ENCODE measurements at regions not wholly inside any gene's neighbourhood (a gene's known extent, or its start where the extent isn't known, plus 50 kb on each side); places are given as distances from the start of the nearest gene placed in this dataset.

DNA sequence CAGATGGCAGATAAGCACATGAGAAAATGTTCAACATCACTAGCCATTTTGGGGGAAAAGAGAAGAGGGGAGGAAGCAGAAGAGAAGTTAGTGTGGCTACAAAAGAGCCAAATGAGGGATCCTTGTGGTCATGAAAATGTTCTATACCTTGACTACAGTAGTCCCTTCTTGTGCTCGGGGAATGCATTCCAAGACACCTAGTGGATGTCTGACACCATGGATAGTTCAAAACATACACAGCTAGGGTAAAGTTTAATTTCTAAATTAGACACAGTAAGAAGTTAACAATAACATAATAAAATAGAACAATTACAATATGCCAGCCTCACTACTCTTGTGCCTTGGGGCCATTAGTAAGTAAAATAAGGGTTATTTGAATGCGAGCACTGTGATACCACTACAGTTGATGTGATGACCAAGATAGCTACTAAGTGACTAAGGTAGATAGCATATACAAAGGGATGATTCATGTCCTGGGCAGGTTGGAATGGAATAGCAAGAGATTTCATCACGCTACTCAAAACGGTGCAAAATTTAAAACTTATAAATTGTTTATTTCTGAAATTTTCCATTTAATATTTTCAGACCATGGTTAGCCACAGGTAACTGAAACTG, 344.1 kb downstream of the NR2F1-AS1 start:
- Histone ChIP-seq H3K4me3 (no peak overlapping the region), H3K4me1 (no peaks in the 10 kb centered on the region), H3K27ac (no peak overlapping the region), H3K27me3 (replicated peaks in 1 of 7) (no peaks in the 10 kb centered on the region), H3K9me3 (peaks cover 0 to 12% (median 0%) of the 10 kb centered on the region in 8 donors), H3K36me3 (no peaks in the 10 kb centered on the region)
- intact Hi-C loops (cut with DNase I; ENCODE audit: low total_unique reads) = no loop called here
- 92 to 98% (median 95%) methylated on average over 4 of the region's 4 CpGs for WGBS, 5 donors
- TF ChIP-seq POLR2A (IDR thresholded peaks at IDR 0.05) (no peak), POLR2AphosphoS5 (IDR thresholded peaks at IDR 0.05) (no peak)
- TF ChIP-seq, protein P1, sequence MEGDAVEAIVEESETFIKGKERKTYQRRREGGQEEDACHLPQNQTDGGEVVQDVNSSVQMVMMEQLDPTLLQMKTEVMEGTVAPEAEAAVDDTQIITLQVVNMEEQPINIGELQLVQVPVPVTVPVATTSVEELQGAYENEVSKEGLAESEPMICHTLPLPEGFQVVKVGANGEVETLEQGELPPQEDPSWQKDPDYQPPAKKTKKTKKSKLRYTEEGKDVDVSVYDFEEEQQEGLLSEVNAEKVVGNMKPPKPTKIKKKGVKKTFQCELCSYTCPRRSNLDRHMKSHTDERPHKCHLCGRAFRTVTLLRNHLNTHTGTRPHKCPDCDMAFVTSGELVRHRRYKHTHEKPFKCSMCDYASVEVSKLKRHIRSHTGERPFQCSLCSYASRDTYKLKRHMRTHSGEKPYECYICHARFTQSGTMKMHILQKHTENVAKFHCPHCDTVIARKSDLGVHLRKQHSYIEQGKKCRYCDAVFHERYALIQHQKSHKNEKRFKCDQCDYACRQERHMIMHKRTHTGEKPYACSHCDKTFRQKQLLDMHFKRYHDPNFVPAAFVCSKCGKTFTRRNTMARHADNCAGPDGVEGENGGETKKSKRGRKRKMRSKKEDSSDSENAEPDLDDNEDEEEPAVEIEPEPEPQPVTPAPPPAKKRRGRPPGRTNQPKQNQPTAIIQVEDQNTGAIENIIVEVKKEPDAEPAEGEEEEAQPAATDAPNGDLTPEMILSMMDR (IDR thresholded peaks at IDR 0.05 in 8 of 11, conservative IDR thresholded peaks at IDR 0.05 in 3 of 11) = no peak
- DNase-seq = no peak

DNA sequence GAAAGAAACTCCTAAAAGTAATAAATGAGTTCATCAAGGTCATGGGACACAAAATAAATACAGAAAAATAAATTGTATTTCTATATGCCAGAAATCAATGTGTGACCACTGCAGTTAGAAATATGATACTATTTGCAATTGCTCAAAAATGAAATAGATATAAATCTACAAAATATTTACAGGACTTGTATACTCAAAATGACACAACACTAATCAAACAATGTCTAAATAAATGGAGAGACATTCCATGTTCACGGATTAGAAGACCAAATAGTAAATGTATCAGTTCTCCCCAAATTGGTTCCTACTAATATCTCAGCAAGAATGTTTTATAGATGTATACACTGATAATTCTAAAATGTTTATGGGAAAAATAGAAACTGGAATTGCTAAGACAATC, 345.3 kb downstream of the NR2F1-AS1 start:
- TF ChIP-seq POLR2AphosphoS5 (IDR thresholded peaks at IDR 0.05) = no peak
- TF ChIP-seq, protein P1 (IDR thresholded peaks at IDR 0.05 in 8 of 11, conservative IDR thresholded peaks at IDR 0.05 in 3 of 11) = no peak
- no peak for TF ChIP-seq POLR2A (IDR thresholded peaks at IDR 0.05)
- WGBS, 5 donors = 82 to 96% (median 88%) methylated on average over 1 of the region's 1 CpG
- peaks cover 0 to 12% (median 0%) of the 10 kb centered on the region in 8 donors for H3K9me3 ChIP-seq
- no peaks in the 10 kb centered on the region for H3K27me3 ChIP-seq (replicated peaks in 1 of 7)
- no peak overlapping the region for H3K27ac ChIP-seq
- H3K4me1 ChIP-seq = no peaks in the 10 kb centered on the region
- DNase-seq = no peak
- H3K4me3 ChIP-seq = no peak overlapping the region
- intact Hi-C loops (cut with DNase I; ENCODE audit: low total_unique reads) = no loop called here
- H3K36me3 ChIP-seq = no peaks in the 10 kb centered on the region

DNA sequence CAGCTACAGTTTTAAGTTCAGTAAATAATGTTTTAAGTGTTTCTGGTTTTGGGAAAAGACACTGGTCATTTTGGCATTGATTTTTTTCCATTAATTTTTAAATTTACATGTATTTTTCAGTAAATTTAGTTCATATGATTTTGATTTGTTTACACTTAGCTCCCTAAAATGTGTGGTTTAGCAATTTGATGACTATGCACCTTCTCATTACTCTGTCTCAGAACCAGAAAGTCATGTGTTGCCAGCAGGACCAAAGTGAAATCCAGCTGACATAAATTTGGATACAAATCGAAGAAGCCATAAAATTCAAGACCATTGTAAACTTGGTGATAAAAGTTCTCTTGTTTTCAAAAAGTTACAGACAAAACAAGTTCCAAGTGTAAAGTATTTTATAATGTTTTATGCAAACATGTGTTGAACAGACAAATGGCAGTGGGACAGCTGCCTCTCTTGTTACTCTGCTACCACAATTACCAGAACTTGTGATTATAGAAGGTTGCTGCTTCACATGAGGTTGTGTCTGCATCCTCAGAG, 354.8 kb downstream of the NR2F1-AS1 start:
- 68 to 87% (median 73%) methylated on average over 1 of the region's 1 CpG for WGBS, 5 donors
- Histone ChIP-seq H3K27me3 (replicated peaks in 1 of 7) (no peaks in the 10 kb centered on the region), H3K4me1 (no peaks in the 10 kb centered on the region)

DNA sequence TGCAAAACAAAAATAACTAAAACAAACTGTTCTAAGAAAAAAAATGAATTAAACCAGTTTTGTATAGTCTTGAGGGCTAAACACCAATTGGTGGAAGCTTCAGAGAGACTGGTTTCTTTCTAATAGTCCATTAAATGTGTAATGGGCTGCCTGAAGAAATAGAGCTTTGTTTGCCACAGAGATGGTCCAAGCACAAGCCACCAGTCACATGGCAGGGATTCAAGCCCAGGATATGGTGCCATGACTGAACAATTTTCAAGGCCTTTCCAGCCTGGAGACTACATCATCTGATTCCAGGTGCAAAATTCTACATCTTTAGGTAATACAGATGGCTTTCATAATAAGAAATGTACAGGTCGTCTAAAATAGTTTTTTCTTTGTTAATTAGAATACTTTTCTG, 355.3 kb downstream of the NR2F1-AS1 start:
- H3K27ac ChIP-seq = no peak overlapping the region
- H3K27me3 ChIP-seq (replicated peaks in 1 of 7) = no peaks in the 10 kb centered on the region
- no peaks in the 10 kb centered on the region for H3K36me3 ChIP-seq
- TF ChIP-seq POLR2AphosphoS5 (IDR thresholded peaks at IDR 0.05) (no peak), POLR2A (IDR thresholded peaks at IDR 0.05) (no peak)
- TF ChIP-seq, protein P1 (IDR thresholded peaks at IDR 0.05 in 8 of 11, conservative IDR thresholded peaks at IDR 0.05 in 3 of 11) = no peak
- H3K4me1 ChIP-seq = no peaks in the 10 kb centered on the region
- 40 to 59% (median 49%) methylated on average over 1 of the region's 1 CpG for WGBS, 5 donors
- no peaks in the 10 kb centered on the region for H3K9me3 ChIP-seq
- intact Hi-C loops (cut with DNase I; ENCODE audit: low total_unique reads) = no loop called here
- H3K4me3 ChIP-seq = no peak overlapping the region
- DNase-seq = no peak

More for the DNA sequence above, 354.8 kb downstream of the NR2F1-AS1 start:
- H3K4me3 ChIP-seq = no peak overlapping the region
- DNase-seq = no peak
- H3K27ac ChIP-seq = no peak overlapping the region
- TF ChIP-seq POLR2A (IDR thresholded peaks at IDR 0.05) (no peak), POLR2AphosphoS5 (IDR thresholded peaks at IDR 0.05) (no peak)
- TF ChIP-seq, protein P1 (IDR thresholded peaks at IDR 0.05 in 8 of 11, conservative IDR thresholded peaks at IDR 0.05 in 3 of 11) = no peak
- intact Hi-C loops (cut with DNase I; ENCODE audit: low total_unique reads) = no loop called here
- no peaks in the 10 kb centered on the region for H3K9me3 ChIP-seq
- no peaks in the 10 kb centered on the region for H3K36me3 ChIP-seq

Measured in spleen (tissue), 11 donors.